ES-I3 (cell line): ENCODE measurements at regions not wholly inside any gene's neighbourhood (a gene's known extent, or its start where the extent isn't known, plus 50 kb on each side); places are given as distances from the start of the nearest gene placed in this dataset.

Source experiments
- H3K36me3 ChIP-seq: 2 replicates; pipeline ENCODE4 v1.6.1; 2013; ENCODE audit warnings: mild to moderate bottlenecking, low read length, control low read depth, moderate library complexity; ENCODE audit not compliant: insufficient read depth
- H3K4me1 ChIP-seq: 2 replicates; pipeline ENCODE4 v1.6.1; 2013; ENCODE audit warnings: mild to moderate bottlenecking, control low read depth, low read length; ENCODE audit not compliant: insufficient read depth
- H3K9ac ChIP-seq: 2 replicates; pipeline ENCODE4 v1.6.1; 2013; ENCODE audit warnings: low read depth, mild to moderate bottlenecking, low read length, moderate library complexity
- H3K9me3 ChIP-seq: 2 replicates; pipeline ENCODE4 v1.6.1; 2013; ENCODE audit warnings: mild to moderate bottlenecking, low read length, moderate library complexity; ENCODE audit not compliant: control insufficient read depth, insufficient read depth

GRCh38 chr16:9362050-9362449 is 270.6 kb downstream of the HAPSTR1 start:
- no peak overlapping the region for H3K9ac ChIP-seq
- H3K36me3 ChIP-seq = no peaks in the 10 kb centered on the region
- H3K4me1 ChIP-seq = no peaks in the 10 kb centered on the region
- peaks cover 4% of the 10 kb centered on the region for H3K9me3 ChIP-seq

GRCh38 chr16:9362604-9363003 is 271.2 kb downstream of the HAPSTR1 start:
- Histone ChIP-seq H3K36me3 (no peaks in the 10 kb centered on the region), H3K4me1 (no peaks in the 10 kb centered on the region), H3K9me3 (peaks cover 4% of the 10 kb centered on the region), H3K9ac (no peak overlapping the region)

- no peaks in the 10 kb centered on the region for H3K4me1 ChIP-seq
Measured at GRCh38 chr16:9363520-9363919, 272.1 kb downstream of the HAPSTR1 start.

DNA sequence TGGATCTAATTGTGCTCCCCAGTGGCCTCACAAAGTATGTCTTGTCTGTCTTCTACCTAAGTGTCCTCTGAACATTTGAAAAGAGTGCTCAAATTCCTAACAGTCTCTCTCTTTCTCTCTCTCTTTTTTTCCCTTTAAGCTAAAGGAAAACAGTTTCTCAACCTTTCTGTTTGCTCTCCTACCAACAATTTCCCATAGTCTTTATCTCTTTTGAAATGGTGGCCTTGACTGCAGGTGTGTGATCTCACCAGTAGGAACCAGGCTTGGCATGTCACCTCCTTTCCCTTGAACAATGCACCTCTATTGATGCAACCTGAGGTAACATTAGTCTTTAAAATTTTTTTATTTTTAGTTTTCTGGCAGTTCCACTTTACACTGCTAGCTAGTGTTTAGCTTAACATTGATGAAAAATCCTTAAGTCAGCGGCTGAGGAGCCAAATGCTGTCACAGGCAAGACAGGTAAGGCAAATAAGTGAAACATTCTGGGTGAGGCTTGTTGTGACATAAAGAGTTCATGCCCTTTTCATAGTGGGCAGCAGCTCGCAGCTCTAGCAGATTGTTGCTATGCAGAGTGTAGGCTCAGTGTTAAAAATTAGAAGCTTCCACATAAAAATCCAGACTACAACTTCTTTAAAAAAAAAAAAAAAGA is 273.4 kb downstream of the HAPSTR1 start:
- H3K4me1 ChIP-seq = 0 out of 2 replicates have a peak, but pooled peaks cover 2% of the 10 kb centered on the region
- H3K9me3 ChIP-seq = no peaks in the 10 kb centered on the region
- H3K36me3 ChIP-seq = no peaks in the 10 kb centered on the region
- H3K9ac ChIP-seq = no peak overlapping the region

More at GRCh38 chr16:9363520-9363919, 272.1 kb downstream of the HAPSTR1 start:
- no peaks in the 10 kb centered on the region for H3K36me3 ChIP-seq
- H3K9me3 ChIP-seq = no peaks in the 10 kb centered on the region
- no peak overlapping the region for H3K9ac ChIP-seq

DNA sequence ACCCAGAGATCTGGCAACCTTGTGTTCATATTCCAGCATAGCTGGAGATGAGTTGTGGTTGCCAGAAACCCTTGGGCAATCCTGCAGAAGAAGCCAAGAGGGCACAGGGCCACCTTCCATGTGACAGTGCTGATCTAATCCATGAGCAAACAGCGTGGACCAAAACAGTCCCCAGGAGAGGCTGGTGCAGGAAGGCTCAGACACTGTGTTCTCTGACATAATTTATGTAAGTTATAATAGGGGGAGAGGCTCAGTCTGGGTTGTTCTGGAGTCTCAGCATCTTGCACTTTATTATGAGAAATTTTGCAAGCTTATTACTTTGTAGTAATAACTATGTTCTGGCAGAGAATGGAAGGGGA is 273.9 kb downstream of the HAPSTR1 start:
- 0 out of 2 replicates have a peak, but pooled peaks cover 3% of the 10 kb centered on the region for H3K4me1 ChIP-seq
- no peak overlapping the region for H3K9ac ChIP-seq
- H3K9me3 ChIP-seq = no peaks in the 10 kb centered on the region
- no peaks in the 10 kb centered on the region for H3K36me3 ChIP-seq

GRCh38 chr16:9366048-9366969 is 274.9 kb downstream of the HAPSTR1 start:
- Histone ChIP-seq H3K4me1 (0 out of 2 replicates have a peak, but pooled peaks cover 3% of the 10 kb centered on the region), H3K9me3 (no peaks in the 10 kb centered on the region), H3K9ac (no peak overlapping the region), H3K36me3 (no peaks in the 10 kb centered on the region)

DNA sequence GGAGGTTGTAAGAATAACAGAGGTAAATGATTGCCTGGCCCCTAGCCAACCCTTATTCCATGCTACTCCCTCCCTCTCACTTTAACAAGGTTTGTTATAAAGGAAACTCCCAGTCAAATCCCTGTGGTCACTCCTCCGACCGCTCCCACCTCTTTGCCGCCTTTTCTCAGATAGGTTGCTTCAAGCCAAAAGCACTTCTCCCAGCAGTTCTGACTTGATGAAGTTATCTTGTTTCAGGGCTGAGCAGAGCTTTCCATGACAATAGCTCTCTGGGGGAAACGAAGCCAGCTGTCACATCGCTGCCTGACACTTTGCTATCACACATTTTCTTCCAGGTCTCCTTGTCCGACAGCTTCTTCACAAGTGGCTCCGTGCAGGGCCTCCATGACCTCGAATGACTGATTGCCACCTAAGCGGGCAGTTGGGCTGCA is 278.6 kb downstream of the HAPSTR1 start:
- Histone ChIP-seq H3K9me3 (no peaks in the 10 kb centered on the region), H3K36me3 (no peaks in the 10 kb centered on the region)

DNA sequence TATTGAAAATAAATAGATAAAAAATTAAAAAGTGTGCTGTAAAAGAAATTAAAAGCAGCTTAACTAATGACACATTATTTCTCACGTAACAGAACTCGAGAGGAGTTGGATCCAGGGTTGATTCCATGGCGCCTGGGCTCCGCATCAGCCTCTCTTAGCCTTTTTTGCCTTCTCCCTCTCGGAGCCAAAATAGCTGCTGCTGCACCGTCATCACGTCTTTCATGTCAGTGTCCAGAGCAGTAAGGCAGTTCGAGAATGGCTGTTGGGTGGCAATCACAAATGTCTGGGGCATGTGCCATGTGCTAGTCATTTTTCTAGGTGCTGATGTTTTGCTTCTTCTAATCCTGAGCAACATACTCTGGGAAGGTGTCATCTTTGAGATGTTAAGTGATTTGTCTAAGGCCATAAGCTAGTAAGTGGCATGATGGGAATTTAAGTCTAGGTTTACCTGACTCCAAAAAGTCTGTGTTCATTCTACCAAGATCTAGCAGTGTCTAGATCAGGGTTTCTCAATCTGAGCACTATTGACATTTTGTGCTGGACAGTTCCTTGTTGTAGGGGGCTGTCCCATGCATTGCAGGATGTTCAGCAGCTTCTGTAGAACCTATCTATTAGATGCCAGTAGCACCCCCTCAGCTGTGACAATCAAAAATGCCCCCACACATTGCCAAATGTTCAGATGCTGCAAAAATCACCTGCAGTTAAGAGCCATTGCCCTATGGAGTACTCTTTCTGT is 280.4 kb downstream of the HAPSTR1 start:
- no peaks in the 10 kb centered on the region for H3K36me3 ChIP-seq
- no peak overlapping the region for H3K9ac ChIP-seq
- H3K9me3 ChIP-seq = no peaks in the 10 kb centered on the region
- peaks cover 9% of the 10 kb centered on the region; the same call in 1 of the 2 replicates for H3K4me1 ChIP-seq

More for the DNA sequence above, 278.6 kb downstream of the HAPSTR1 start:
- Histone ChIP-seq H3K4me1 (peaks cover 9% of the 10 kb centered on the region; the same call in 1 of the 2 replicates), H3K9ac (no peak overlapping the region)

- H3K9ac ChIP-seq = no peak overlapping the region
- no peaks in the 10 kb centered on the region for H3K36me3 ChIP-seq
- H3K9me3 ChIP-seq = no peaks in the 10 kb centered on the region
- peaks cover 9% of the 10 kb centered on the region; the same call in 1 of the 2 replicates for H3K4me1 ChIP-seq
Measured at GRCh38 chr16:9372934-9373890, 281.8 kb downstream of the HAPSTR1 start.

GRCh38 chr16:9374061-9374460 is 282.6 kb downstream of the HAPSTR1 start:
- Histone ChIP-seq H3K4me1 (peaks cover 9% of the 10 kb centered on the region; the same call in 1 of the 2 replicates), H3K9me3 (no peaks in the 10 kb centered on the region), H3K36me3 (no peaks in the 10 kb centered on the region), H3K9ac (no peak overlapping the region)

DNA sequence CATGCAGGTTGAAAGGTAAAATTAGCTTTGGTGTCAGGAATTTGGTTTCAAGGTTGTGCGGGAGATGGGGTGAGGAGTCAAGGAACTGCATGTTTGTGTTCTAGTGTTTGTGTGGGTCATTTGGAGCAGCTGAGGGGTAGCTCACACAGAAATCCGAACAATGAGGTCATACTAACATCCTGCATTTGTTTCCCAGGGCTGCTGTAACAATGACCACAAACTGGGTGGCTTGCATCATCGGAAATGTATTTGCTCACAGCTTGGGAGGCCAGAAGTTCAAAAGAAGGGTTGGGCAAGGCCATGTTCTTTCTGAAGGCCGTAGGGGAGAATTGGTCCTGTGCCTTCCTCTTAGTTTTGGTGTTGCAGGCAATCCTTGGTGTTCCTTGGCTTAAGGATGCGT is 287.4 kb downstream of the HAPSTR1 start:
- Histone ChIP-seq H3K4me1 (no peaks in the 10 kb centered on the region), H3K9me3 (no peaks in the 10 kb centered on the region), H3K36me3 (no peaks in the 10 kb centered on the region), H3K9ac (no peak overlapping the region)

GRCh38 chr16:9380221-9380620 is 288.8 kb downstream of the HAPSTR1 start:
- H3K9me3 ChIP-seq = no peaks in the 10 kb centered on the region
- H3K9ac ChIP-seq = no peak overlapping the region
- H3K4me1 ChIP-seq = no peaks in the 10 kb centered on the region
- no peaks in the 10 kb centered on the region for H3K36me3 ChIP-seq

GRCh38 chr16:9381399-9381798 is 290.0 kb downstream of the HAPSTR1 start:
- H3K36me3 ChIP-seq = no peaks in the 10 kb centered on the region
- no peaks in the 10 kb centered on the region for H3K4me1 ChIP-seq
- no peaks in the 10 kb centered on the region for H3K9me3 ChIP-seq
- H3K9ac ChIP-seq = no peak overlapping the region
